Panc1 (cell line): ENCODE measurements at regions not wholly inside any gene's neighbourhood (a gene's known extent, or its start where the extent isn't known, plus 50 kb on each side); places are given as distances from the start of the nearest gene placed in this dataset.

Experiments used
- ATAC-seq: fragments of 200-7000 bp; cut with Tn5 transposase; 2 replicates; pipeline ENCODE4 v1.9.1; 2020; ENCODE audit warnings: mild to moderate bottlenecking, moderate library complexity
- BruUV-seq: library from RNA; stranded (reverse); fragments of 400-500 nt; replicated peaks from 2 replicates; lab custom pipeline; 2021; lab: Mats Ljungman, UMichigan
- CTCF ChIA-PET: fragments of 300-600 bp; sonication (Branson Sonifier 250); formaldehyde crosslinking; loops from one replicate; lab custom pipeline; 2022; ENCODE audit warnings: antibody characterized with exemption; lab: Charles Lee
- POLR2A ChIA-PET: fragments of 300-600 bp; sonication (Branson Sonifier 250); formaldehyde crosslinking; loops from one replicate; lab custom pipeline; 2022; ENCODE audit warnings: antibody characterized with exemption; lab: Charles Lee
- DNase-seq: peaks from one replicate; pipeline ENCODE4 v3.0.0-alpha.2; 2010; ENCODE audit warnings: low read depth, low spot score
- H3K27ac ChIP-seq: 2 replicates; pipeline ENCODE4 v1.5.1; 2011; ENCODE audit warnings: mild to moderate bottlenecking, low read length, inconsistent platforms
- H3K27me3 ChIP-seq: fragments of 200-500 bp; sonication (Bioruptor generic); 2 replicates; pipeline ENCODE4 v1.6.0; 2014; ENCODE audit warnings: low read length, inconsistent platforms; ENCODE audit not compliant: control insufficient read depth, insufficient read depth
- H3K36me3 ChIP-seq: fragments of 200-500 bp; sonication (Bioruptor generic); 2 replicates; pipeline ENCODE4 v1.5.1; 2014; ENCODE audit warnings: inconsistent platforms, mild to moderate bottlenecking, low read length, moderate library complexity; ENCODE audit not compliant: control insufficient read depth, insufficient read depth
- H3K4me1 ChIP-seq: 2 replicates; pipeline ENCODE4 v1.5.1; 2011; ENCODE audit warnings: inconsistent platforms, mild to moderate bottlenecking, low read length, moderate library complexity; ENCODE audit not compliant: control insufficient read depth, insufficient read depth
- H3K4me3 ChIP-seq, 2 experiments: 2 replicates each; pipeline ENCODE4 v1.5.1; 2011 to 2012; ENCODE audit warnings: low read depth in 2 of 2, low read length in 2 of 2, mild to moderate bottlenecking in 2 of 2, inconsistent platforms in 1 of 2, moderate library complexity in 1 of 2
- H3K9me3 ChIP-seq: fragments of 200-500 bp; sonication (Bioruptor generic); 2 replicates; pipeline ENCODE4 v1.5.1; 2014; ENCODE audit warnings: low read depth, mild to moderate bottlenecking, inconsistent platforms, low read length, moderate library complexity; ENCODE audit not compliant: control insufficient read depth, insufficient read depth
- CTCF ChIP-seq: fragments of 450-650 bp; IDR thresholded peaks from 2 replicates; pipeline ENCODE4 v1.5.1; 2017; ENCODE audit warnings: mild to moderate bottlenecking
- POLR2AphosphoS5 ChIP-seq: IDR thresholded peaks from 2 replicates; pipeline ENCODE4 v1.6.1; 2012; ENCODE audit warnings: mild to moderate bottlenecking, low read depth, low read length, moderate library complexity
- REST ChIP-seq, 2 experiments: IDR thresholded peaks; 2 replicates each; pipeline ENCODE4 v1.6.1; 2011 to 2012; ENCODE audit warnings: low read depth in 2 of 2, control low read depth in 1 of 2, low read length in 1 of 2, mild to moderate bottlenecking in 1 of 2, moderate library complexity in 1 of 2; ENCODE audit not compliant: insufficient read depth in 1 of 2
- SIN3A ChIP-seq: IDR thresholded peaks from 2 replicates; pipeline ENCODE4 v1.6.1; 2012; ENCODE audit warnings: low read depth, mild to moderate bottlenecking, low read length, moderate library complexity, borderline replicate concordance; ENCODE audit not compliant: insufficient read depth
- TCF7L2 ChIP-seq: IDR thresholded peaks from 2 replicates; pipeline ENCODE4 v1.6.1; 2011; ENCODE audit warnings: mild to moderate bottlenecking, low read depth, low read length, inconsistent platforms
- in situ Hi-C: cut with HindIII; loops from 2 replicates; pipeline ENCODE4 v1.10.0; 2016; ENCODE audit warnings: low sequenced_read_pairs, low pct_unique_long_range_greater_than_20kb
- intact Hi-C: fragments of 100-400 bp; cut with micrococcal nuclease; formaldehyde crosslinking; loops from one replicate; pipeline ENCODE4 v1.10.0; 2022; ENCODE audit not compliant: unreplicated experiment

GRCh38 chr2:192700934-192701333 lies 506.2 kb upstream of the TMEFF2 start:
- Histone ChIP-seq H3K36me3 (no peaks in the 10 kb centered on the region), H3K4me1 (no peaks in the 10 kb centered on the region), H3K9me3 (no peaks in the 10 kb centered on the region), H3K4me3 (no peak overlapping the region), H3K27me3 (no peaks in the 10 kb centered on the region), H3K27ac (no peak overlapping the region)
- CTCF ChIA-PET = no interaction called here
- ATAC-seq = no peak
- intact Hi-C loops (no loop called here), in situ Hi-C loops (no loop called here)
- TF ChIP-seq CTCF (no peak), SIN3A (no peak), TCF7L2 (no peak), POLR2AphosphoS5 (no peak), REST (IDR thresholded peaks at IDR 0.05; ENCODE audit: insufficient read depth in 1 of 2, low read depth in 2 of 2, low read length in 1 of 2) (no peak)
- BruUV-seq = no TSS peak
- POLR2A ChIA-PET = no interaction called here
- DNase-seq = no peak

DNA sequence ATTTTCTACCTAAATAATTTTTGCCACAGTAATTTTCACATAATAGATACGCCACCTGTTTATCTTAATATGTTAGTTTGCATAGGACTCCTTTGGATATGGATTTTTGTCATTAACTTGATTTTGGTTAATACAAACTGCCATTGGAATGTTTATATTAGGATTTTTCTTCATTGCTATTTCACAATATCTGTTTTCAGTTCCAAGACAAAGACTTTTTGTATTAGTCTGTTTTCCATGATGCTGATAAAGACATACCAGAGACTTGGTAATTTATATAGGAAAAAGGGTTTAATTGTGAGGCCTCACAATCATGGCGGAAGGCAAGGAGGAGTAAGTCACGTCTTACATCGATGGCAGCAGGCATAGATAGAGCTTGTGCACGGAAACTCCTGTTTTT lies 503.1 kb upstream of the TMEFF2 start:
- no TSS peak for BruUV-seq
- DNase-seq (no peak), ATAC-seq (no peak)
- no peaks in the 10 kb centered on the region for H3K36me3 ChIP-seq
- H3K9me3 ChIP-seq = no peaks in the 10 kb centered on the region
- ChIA-PET POLR2A (no interaction called here), CTCF (no interaction called here)
- no peak for TF ChIP-seq SIN3A
- TF ChIP-seq TCF7L2 = no peak
- TF ChIP-seq REST (IDR thresholded peaks at IDR 0.05; ENCODE audit: insufficient read depth in 1 of 2, low read depth in 2 of 2, low read length in 1 of 2) = no peak
- no peak for TF ChIP-seq CTCF
- TF ChIP-seq POLR2AphosphoS5 = no peak
- in situ Hi-C loops (no loop called here), intact Hi-C loops (no loop called here)
- H3K4me1 ChIP-seq = no peaks in the 10 kb centered on the region
- H3K27me3 ChIP-seq = no peaks in the 10 kb centered on the region
- no peak overlapping the region for H3K4me3 ChIP-seq
- no peak overlapping the region for H3K27ac ChIP-seq
